CD4-positive, CD25-positive, alpha-beta regulatory T cell (primary cell): ENCODE measurements at regions not wholly inside any gene's neighbourhood (a gene's known extent, or its start where the extent isn't known, plus 50 kb on each side); places are given as distances from the start of the nearest gene placed in this dataset.

ENCODE experiments used
- ATAC-seq, 2 donors: fragments of 150-1000 bp; cut with Tn5 transposase; one replicate each; pipeline ENCODE4 v1.10.0; 2021; ENCODE audit warnings: low read depth in 2 of 2, moderate number of reproducible peaks in 2 of 2, moderate library complexity in 1 of 2
- DNase-seq, 3 donors: peaks; one replicate each; pipeline versions ENCODE4 v3.0.0 to v3.0.0-alpha.2; 2012 to 2022; ENCODE audit warnings: mixed read lengths in 1 of 3
- H3K27ac ChIP-seq: one replicate; pipeline ENCODE4 v1.7.0; 2013; ENCODE audit warnings: mild to moderate bottlenecking, low read length; ENCODE audit not compliant: insufficient read depth, poor library complexity, severe bottlenecking
- H3K27me3 ChIP-seq: one replicate; pipeline ENCODE4 v1.7.0; 2013; ENCODE audit warnings: low read length; ENCODE audit not compliant: control insufficient read depth, insufficient read depth
- H3K36me3 ChIP-seq: one replicate; pipeline ENCODE4 v1.7.0; 2013; ENCODE audit warnings: mild to moderate bottlenecking, low read length, moderate library complexity; ENCODE audit not compliant: control insufficient read depth, insufficient read depth
- H3K4me1 ChIP-seq: 2 replicates; pipeline ENCODE4 v1.7.0; 2013; ENCODE audit warnings: mild to moderate bottlenecking, low read length; ENCODE audit not compliant: insufficient read depth, control insufficient read depth, poor library complexity, severe bottlenecking
- H3K4me3 ChIP-seq: one replicate; pipeline ENCODE4 v1.7.0; 2013; ENCODE audit warnings: low read depth, mild to moderate bottlenecking, low read length, moderate library complexity
- H3K9me3 ChIP-seq, 2 experiments: 1 replicate in 1 of 2; 2 replicates in 1 of 2; pipeline ENCODE4 v1.7.0; 2013; ENCODE audit warnings: low read length in 2 of 2, mild to moderate bottlenecking in 1 of 2, moderate library complexity in 1 of 2; ENCODE audit not compliant: control insufficient read depth in 2 of 2
- H3K27ac Mint-ChIP-seq, 3 donors: one replicate each; pipeline ENCODE4 v1.8.0; 2020 to 2022; ENCODE audit warnings: mild to moderate bottlenecking in 3 of 3, mixed read lengths in 3 of 3, moderate library complexity in 2 of 3
- H3K27me3 Mint-ChIP-seq: one replicate; pipeline ENCODE4 v1.8.0; 2022; ENCODE audit warnings: mild to moderate bottlenecking, mixed read lengths
- H3K36me3 Mint-ChIP-seq: one replicate; pipeline ENCODE4 v1.8.0; 2020; ENCODE audit warnings: mixed read lengths
- H3K4me1 Mint-ChIP-seq, 4 donors: one replicate each; pipeline ENCODE4 v1.8.0; 2020 to 2022; ENCODE audit warnings: mixed read lengths in 4 of 4, mild to moderate bottlenecking in 1 of 4
- H3K4me3 Mint-ChIP-seq, 4 donors: one replicate each; pipeline ENCODE4 v1.8.0; 2020 to 2022; ENCODE audit warnings: mild to moderate bottlenecking in 4 of 4, mixed read lengths in 4 of 4, moderate library complexity in 3 of 4
- H3K9me3 Mint-ChIP-seq, 7 donors: one replicate each; pipeline ENCODE4 v1.8.0; 2020 to 2022; ENCODE audit warnings: mixed read lengths in 7 of 7, mild to moderate bottlenecking in 3 of 7, moderate library complexity in 2 of 7

GRCh38 chr7:20945451-20945850, 158.8 kb upstream of the SP8 start:
- no peak for DNase-seq
- Histone ChIP-seq H3K27me3 (no peaks in the 10 kb centered on the region), H3K27ac (no peak overlapping the region), H3K4me1 (no peaks in the 10 kb centered on the region), H3K9me3 (no peaks in the 10 kb centered on the region), H3K36me3 (no peaks in the 10 kb centered on the region), H3K4me3 (no peak overlapping the region)
- H3K36me3 Mint-ChIP-seq = no peaks in the 10 kb centered on the region
- ATAC-seq = no peak
- H3K9me3 Mint-ChIP-seq = peaks cover 0 to 8% (median 6%) of the 10 kb centered on the region in 7 donors
- H3K4me1 Mint-ChIP-seq = no peaks in the 10 kb centered on the region
- no peak overlapping the region for H3K27ac Mint-ChIP-seq
- no peak overlapping the region for H3K4me3 Mint-ChIP-seq
- H3K27me3 Mint-ChIP-seq = no peaks in the 10 kb centered on the region

GRCh38 chr7:20952916-20953315, 166.2 kb upstream of the SP8 start:
- Histone ChIP-seq H3K4me1 (no peaks in the 10 kb centered on the region), H3K9me3 (no peaks in the 10 kb centered on the region), H3K27me3 (no peaks in the 10 kb centered on the region), H3K36me3 (no peaks in the 10 kb centered on the region), H3K4me3 (no peak overlapping the region), H3K27ac (no peak overlapping the region)
- ATAC-seq (no peak), DNase-seq (no peak)
- H3K4me1 Mint-ChIP-seq = no peaks in the 10 kb centered on the region
- H3K27ac Mint-ChIP-seq = no peak overlapping the region
- no peaks in the 10 kb centered on the region for H3K36me3 Mint-ChIP-seq
- no peaks in the 10 kb centered on the region for H3K27me3 Mint-ChIP-seq
- H3K9me3 Mint-ChIP-seq = peaks cover 0 to 3% (median 2%) of the 10 kb centered on the region in 7 donors
- H3K4me3 Mint-ChIP-seq = no peak overlapping the region

- no peaks in the 10 kb centered on the region for H3K27me3 Mint-ChIP-seq
- no peak for DNase-seq
- Histone ChIP-seq H3K9me3 (no peaks in the 10 kb centered on the region), H3K4me3 (no peak overlapping the region), H3K27ac (no peak overlapping the region), H3K4me1 (no peaks in the 10 kb centered on the region), H3K36me3 (no peaks in the 10 kb centered on the region), H3K27me3 (no peaks in the 10 kb centered on the region)
- no peak overlapping the region for H3K27ac Mint-ChIP-seq
- H3K4me3 Mint-ChIP-seq = no peak overlapping the region
- ATAC-seq = no peak
- peaks cover 0 to 4% (median 2%) of the 10 kb centered on the region in 7 donors for H3K9me3 Mint-ChIP-seq
- no peaks in the 10 kb centered on the region for H3K36me3 Mint-ChIP-seq
- H3K4me1 Mint-ChIP-seq = no peaks in the 10 kb centered on the region
Measured at GRCh38 chr7:20954711-20955619, 168.3 kb upstream of the SP8 start.

DNA sequence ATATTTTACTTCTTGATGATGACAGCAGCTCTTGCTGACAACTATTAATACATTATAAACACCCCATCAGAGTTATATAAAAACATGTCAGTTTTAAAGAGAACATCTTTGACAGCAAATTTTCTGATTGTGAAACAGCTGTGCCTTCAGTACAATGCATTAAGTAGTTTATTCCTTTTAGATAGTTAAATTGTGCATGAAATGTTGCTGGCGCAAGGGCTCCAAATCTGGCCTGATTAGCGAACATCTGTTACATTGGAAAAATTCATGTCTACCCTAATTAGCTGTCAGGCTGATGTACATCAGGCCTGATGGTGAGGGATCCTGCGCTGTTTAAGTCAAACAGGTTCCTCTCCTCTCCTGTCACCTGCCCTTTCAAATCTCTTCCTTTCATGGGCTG, 171.9 kb upstream of the SP8 start:
- Histone ChIP-seq H3K27me3 (no peaks in the 10 kb centered on the region), H3K27ac (no peak overlapping the region), H3K4me3 (no peak overlapping the region), H3K9me3 (no peaks in the 10 kb centered on the region), H3K36me3 (no peaks in the 10 kb centered on the region), H3K4me1 (no peaks in the 10 kb centered on the region)
- no peak overlapping the region for H3K27ac Mint-ChIP-seq
- no peaks in the 10 kb centered on the region for H3K36me3 Mint-ChIP-seq
- no peaks in the 10 kb centered on the region for H3K4me1 Mint-ChIP-seq
- no peak overlapping the region for H3K4me3 Mint-ChIP-seq
- peaks cover 0 to 4% (median 2%) of the 10 kb centered on the region in 7 donors for H3K9me3 Mint-ChIP-seq
- ATAC-seq (no peak), DNase-seq (no peak)
- no peaks in the 10 kb centered on the region for H3K27me3 Mint-ChIP-seq

DNA sequence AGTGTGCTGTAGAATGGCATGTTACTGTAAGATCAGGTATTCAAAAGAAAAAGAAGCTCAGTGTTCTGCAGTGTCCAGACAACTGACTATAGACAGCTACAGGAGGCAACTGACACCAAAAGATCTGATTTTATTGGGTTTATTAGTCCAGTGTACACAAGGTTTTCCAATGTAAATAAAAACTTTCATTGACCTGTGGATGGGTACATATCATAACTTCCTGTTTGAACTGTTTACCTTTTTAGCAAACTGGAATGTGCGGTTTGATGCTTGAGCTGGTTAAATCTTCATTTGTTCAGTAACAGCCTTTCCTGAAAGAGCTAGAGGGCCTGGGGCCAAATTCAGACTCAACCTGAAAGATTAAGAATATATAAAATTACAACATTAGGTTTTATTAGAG, 172.6 kb upstream of the SP8 start:
- ATAC-seq (no peak), DNase-seq (no peak)
- Histone ChIP-seq H3K27ac (no peak overlapping the region), H3K4me1 (no peaks in the 10 kb centered on the region), H3K4me3 (no peak overlapping the region), H3K36me3 (no peaks in the 10 kb centered on the region), H3K27me3 (no peaks in the 10 kb centered on the region), H3K9me3 (no peaks in the 10 kb centered on the region)
- Mint-ChIP-seq H3K27ac (no peak overlapping the region), H3K4me3 (no peak overlapping the region), H3K9me3 (peaks cover 0 to 4% (median 2%) of the 10 kb centered on the region in 7 donors), H3K36me3 (no peaks in the 10 kb centered on the region), H3K27me3 (no peaks in the 10 kb centered on the region), H3K4me1 (no peaks in the 10 kb centered on the region)

GRCh38 chr7:20963556-20964280, 177.0 kb upstream of the SP8 start:
- H3K4me3 ChIP-seq = no peak overlapping the region
- no peak overlapping the region for H3K27ac ChIP-seq
- no peak overlapping the region for H3K4me3 Mint-ChIP-seq
- no peaks in the 10 kb centered on the region for H3K27me3 Mint-ChIP-seq
- no peaks in the 10 kb centered on the region for H3K4me1 Mint-ChIP-seq
- no peak overlapping the region for H3K27ac Mint-ChIP-seq
- no peaks in the 10 kb centered on the region for H3K36me3 ChIP-seq
- H3K9me3 Mint-ChIP-seq = peaks cover 0 to 2% (median 0%) of the 10 kb centered on the region in 7 donors
- H3K36me3 Mint-ChIP-seq = no peaks in the 10 kb centered on the region
- ATAC-seq (no peak), DNase-seq (no peak)
- H3K27me3 ChIP-seq = no peaks in the 10 kb centered on the region
- no peaks in the 10 kb centered on the region for H3K9me3 ChIP-seq
- H3K4me1 ChIP-seq = no peaks in the 10 kb centered on the region

GRCh38 chr7:20964281-20964918, 177.7 kb upstream of the SP8 start:
- Mint-ChIP-seq H3K36me3 (no peaks in the 10 kb centered on the region), H3K27ac (no peak overlapping the region), H3K27me3 (no peaks in the 10 kb centered on the region), H3K4me3 (no peak overlapping the region), H3K9me3 (peaks cover 0 to 2% (median 0%) of the 10 kb centered on the region in 7 donors), H3K4me1 (no peaks in the 10 kb centered on the region)
- H3K4me1 ChIP-seq = no peaks in the 10 kb centered on the region
- DNase-seq = no peak
- H3K27ac ChIP-seq = no peak overlapping the region
- ATAC-seq = no peak
- no peaks in the 10 kb centered on the region for H3K27me3 ChIP-seq
- H3K36me3 ChIP-seq = no peaks in the 10 kb centered on the region
- H3K4me3 ChIP-seq = no peak overlapping the region
- no peaks in the 10 kb centered on the region for H3K9me3 ChIP-seq
